Pancreas (tissue), 10 donors: ENCODE measurements at regions not wholly inside any gene's neighbourhood (a gene's known extent, or its start where the extent isn't known, plus 50 kb on each side); places are given as distances from the start of the nearest gene placed in this dataset.
A peak's percentile ranks its signal among the peaks of the same experiment; 100 is the strongest.

ENCODE experiments used
- ATAC-seq, 4 donors: fragments of 200-7000 bp; cut with Tn5 transposase; one replicate each; pipeline versions ENCODE4 v1.8.0 to v1.9.1; 2020; ENCODE audit warnings: mild to moderate bottlenecking in 4 of 4, moderate library complexity in 4 of 4
- DNase-seq, 6 donors: peaks; one replicate each; pipeline ENCODE4 v3.0.0-alpha.2; 2020
- FAIRE-seq: peaks from 2 replicates; lab custom pipeline; 2012; peaks lifted over from hg19 to GRCh38; lab: Jason Lieb, UNC
- H3K27ac ChIP-seq, 4 donors: fragments of 200-600 bp; sonication (generic); 1 replicate in 3 of 4; 2 replicates in 1 of 4; pipeline versions ENCODE4 v1.5.0 to v1.8.0; 2020
- H3K27me3 ChIP-seq, 4 donors: fragments of 200-600 bp; one replicate each; pipeline ENCODE4 v1.8.0; 2021
- H3K36me3 ChIP-seq, 3 donors: fragments of 200-600 bp; sonication (generic) in 1 of 3; one replicate each; pipeline versions ENCODE4 v1.5.0 to v1.8.0; 2020 to 2021
- H3K4me1 ChIP-seq, 3 donors: fragments of 200-600 bp; one replicate each; pipeline ENCODE4 v1.8.0; 2021
- H3K4me3 ChIP-seq, 4 donors: fragments of 200-600 bp; sonication (generic) in 2 of 4; one replicate each; pipeline versions ENCODE4 v1.5.0 to v1.8.0; 2020 to 2021
- H3K9me3 ChIP-seq, 4 donors: fragments of 200-600 bp; one replicate each; pipeline ENCODE4 v1.8.0; 2021
- CTCF ChIP-seq, 4 donors: fragments of 200-600 bp; sonication (generic) in 3 of 4; IDR thresholded peaks; one replicate each; pipeline versions ENCODE4 v1.5.0 to v1.8.0; 2021; ENCODE audit warnings: antibody characterized with exemption in 4 of 4
- WGBS, 2 donors: extraction: QIAGEN DNeasy Blood & Tissue Kit; methylation state at CpG; one replicate each; pipeline ENCODE4 v1.1.7; 2013; 5-methylcytosine and 5-hydroxymethylcytosine counted together
- intact Hi-C, 3 donors: fragments of 100-400 bp; cut with DNase I; formaldehyde crosslinking; loops; one replicate each; pipeline versions ENCODE4 v1.11.1 to v1.14.2; 2022
- donor health status: healthy with polysubstance abuse.
- donor health status: DM: no; HTN: no; CAD: no; lungs with moderate emphysema.
- donor health status: DM: no; HTN: no; CAD: no.
- donor health status: control.
- donor health status: control.
- donor health status: Bipolar disorder and iron deficiency.
- donor health status: DM: yes; HTN: yes; CAD: no.
- donor health status: DM: no; HTN: no; CAD: no.
- donor health status: DM: no; HTN: no; CAD: no.
- donor health status: DM: yes; HTN: yes; CAD: no.

- no peak for ATAC-seq
- 89 to 90% methylated on average over 1 of the region's 1 CpG for WGBS, 2 donors
Measured at GRCh38 chr11:34750692-34751405, 130.0 kb downstream of the EHF start.

DNA sequence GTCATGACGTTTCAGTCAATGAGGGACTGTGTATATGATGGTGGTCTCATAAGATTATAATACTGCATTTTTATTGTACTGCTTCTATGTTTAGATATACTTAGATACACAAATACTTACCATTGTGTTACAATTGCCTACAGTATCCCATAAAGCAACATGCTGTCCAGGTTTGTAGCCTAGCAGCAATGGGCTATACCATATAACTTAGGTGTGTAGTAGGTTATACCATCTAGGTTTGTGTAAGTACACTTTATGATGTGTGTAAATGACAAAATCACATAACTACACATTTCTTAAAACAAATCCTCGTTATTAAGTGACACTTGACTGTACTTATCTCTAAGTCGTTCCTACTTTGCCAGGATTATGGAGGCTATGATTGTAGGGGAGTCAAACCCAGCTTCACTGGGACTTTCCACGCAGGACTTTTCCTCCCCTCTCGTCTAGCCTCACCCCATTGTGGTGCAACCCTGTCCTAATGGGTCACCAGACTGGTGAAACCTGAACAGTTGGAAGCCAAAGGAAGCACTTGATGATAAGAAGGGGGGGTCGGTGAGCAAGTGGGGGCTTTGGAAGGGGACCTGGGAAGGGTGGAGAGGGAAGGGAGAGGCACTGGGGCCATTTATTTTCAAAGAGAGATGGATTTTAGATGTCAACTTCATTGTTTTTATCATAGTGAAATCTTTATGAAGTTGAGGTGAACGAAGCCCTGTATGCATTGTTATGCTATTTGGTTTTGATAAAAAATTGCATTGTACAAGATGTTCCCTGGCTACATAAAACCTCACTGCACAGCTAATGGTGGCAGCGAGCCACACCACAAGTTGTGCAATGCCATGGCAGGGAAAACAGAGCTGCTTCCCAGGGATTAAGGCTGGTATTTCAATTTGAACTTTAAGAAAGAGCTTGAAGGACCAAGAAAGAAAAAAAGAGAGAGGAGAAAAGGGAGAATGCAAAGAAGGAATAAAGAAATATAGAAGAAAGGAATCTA lies 129.1 kb downstream of the EHF start:
- no peak overlapping the region for H3K4me3 ChIP-seq
- H3K4me1 ChIP-seq = no peaks in the 10 kb centered on the region
- H3K27ac ChIP-seq = no peak overlapping the region
- DNase-seq (peak in 2 of 6 donors; percentile 34 to 37), ATAC-seq (peak in 3 of 4 donors; percentile 64 to 79 (median 71)), FAIRE-seq (no peak)
- no peak for TF ChIP-seq CTCF (IDR thresholded peaks at IDR 0.05)
- H3K36me3 ChIP-seq = no peaks in the 10 kb centered on the region
- no peaks in the 10 kb centered on the region for H3K27me3 ChIP-seq
- WGBS, 2 donors = 61 to 67% methylated on average over 8 of the region's 8 CpGs
- no peaks in the 10 kb centered on the region for H3K9me3 ChIP-seq
- intact Hi-C loops = no loop called here

More at GRCh38 chr11:34750692-34751405, 130.0 kb downstream of the EHF start:
- intact Hi-C loops = no loop called here
- H3K27ac ChIP-seq = no peak overlapping the region
- no peak for TF ChIP-seq CTCF (IDR thresholded peaks at IDR 0.05)
- DNase-seq (no peak), FAIRE-seq (no peak)
- no peaks in the 10 kb centered on the region for H3K27me3 ChIP-seq
- H3K36me3 ChIP-seq = no peaks in the 10 kb centered on the region
- no peak overlapping the region for H3K4me3 ChIP-seq
- H3K9me3 ChIP-seq = no peaks in the 10 kb centered on the region
- no peaks in the 10 kb centered on the region for H3K4me1 ChIP-seq

DNA sequence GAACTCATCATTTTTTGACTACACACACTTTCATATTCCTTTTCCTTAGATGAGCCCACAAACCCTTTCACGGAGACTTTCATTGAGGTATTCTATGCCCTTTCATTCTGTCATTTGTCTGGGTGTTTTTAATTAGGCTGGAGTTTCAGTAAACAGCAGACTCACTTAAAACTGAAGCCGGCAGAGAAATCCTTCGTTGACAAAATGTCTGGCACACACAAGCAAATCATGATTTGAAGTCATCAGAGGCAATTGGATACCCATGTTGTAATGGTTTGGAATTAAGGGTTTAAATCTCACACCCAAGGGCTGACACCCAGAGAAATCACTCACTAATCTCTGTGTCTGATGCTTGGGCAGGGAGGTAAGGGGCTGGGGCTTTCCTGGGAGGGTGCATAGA lies 127.1 kb downstream of the EHF start:
- no peak for DNase-seq
- Histone ChIP-seq H3K27ac (no peak overlapping the region), H3K9me3 (no peaks in the 10 kb centered on the region), H3K4me1 (no peaks in the 10 kb centered on the region), H3K4me3 (no peak overlapping the region), H3K27me3 (no peaks in the 10 kb centered on the region), H3K36me3 (no peaks in the 10 kb centered on the region)
- WGBS, 2 donors = 62 to 79% methylated on average over 3 of the region's 3 CpGs
- FAIRE-seq = no peak
- no peak for ATAC-seq
- intact Hi-C loops = no loop called here
- TF ChIP-seq CTCF (IDR thresholded peaks at IDR 0.05) = no peak

GRCh38 chr11:34747251-34747650 lies 126.4 kb downstream of the EHF start:
- ATAC-seq = no peak
- no peak for FAIRE-seq
- H3K9me3 ChIP-seq = no peaks in the 10 kb centered on the region

More at GRCh38 chr11:34747251-34747650, 126.4 kb downstream of the EHF start:
- TF ChIP-seq CTCF (IDR thresholded peaks at IDR 0.05) = no peak
- intact Hi-C loops = no loop called here
- 49 to 51% methylated on average over 3 of the region's 3 CpGs for WGBS, 2 donors
- DNase-seq = no peak
- Histone ChIP-seq H3K27me3 (no peaks in the 10 kb centered on the region), H3K4me3 (no peak overlapping the region), H3K36me3 (no peaks in the 10 kb centered on the region), H3K4me1 (no peaks in the 10 kb centered on the region), H3K27ac (no peak overlapping the region)
